IMR-90 (cell line): ENCODE measurements at regions not wholly inside any gene's neighbourhood (a gene's known extent, or its start where the extent isn't known, plus 50 kb on each side); places are given as distances from the start of the nearest gene placed in this dataset.

Experiments used
- ATAC-seq: fragments of 200-7000 bp; cut with Tn5 transposase; 2 replicates; pipeline ENCODE4 v1.9.1; 2020; ENCODE audit warnings: low read depth, mild to moderate bottlenecking, moderate library complexity
- BruUV-seq: library from RNA; stranded (reverse); fragments of 400-500 nt; replicated peaks from 2 replicates; lab custom pipeline; 2021; lab: Mats Ljungman, UMichigan
- CTCF ChIA-PET: fragments of 300-600 bp; formaldehyde crosslinking; extraction: SDS; loops from one replicate; lab custom pipeline; 2021; ENCODE audit warnings: antibody characterized with exemption; lab: Yijun Ruan, JAX
- POLR2A ChIA-PET: fragments of 300-600 bp; sonication (Branson Sonifier 250); formaldehyde crosslinking; loops from one replicate; lab custom pipeline; 2022; ENCODE audit warnings: antibody characterized with exemption; ENCODE audit not compliant: unreplicated experiment; lab: Charles Lee
- DNase-seq: peaks from one replicate; pipeline ENCODE4 v3.0.0; 2013
- H2AFZ ChIP-seq: replicated peaks from 2 replicates; pipeline ENCODE3; 2013; ENCODE audit warnings: low read length, mild to moderate bottlenecking; ENCODE audit not compliant: poor library complexity
- H2AK5ac ChIP-seq: 2 replicates; pipeline ENCODE4 v1.6.1; 2013; ENCODE audit warnings: low read depth, low read length, inconsistent platforms
- H2AK9ac ChIP-seq: replicated peaks from 2 replicates; pipeline ENCODE3; 2013; ENCODE audit warnings: mild to moderate bottlenecking, low read depth, low read length, moderate library complexity; ENCODE audit not compliant: poor library complexity
- H2BK120ac ChIP-seq: 2 replicates; pipeline ENCODE4 v1.6.1; 2013; ENCODE audit warnings: low read depth, low read length, inconsistent platforms
- H2BK15ac ChIP-seq: 3 replicates; pipeline ENCODE4 v1.6.1; 2013; ENCODE audit warnings: low read depth, low read length, inconsistent platforms
- H2BK20ac ChIP-seq: 2 replicates; pipeline ENCODE4 v1.6.1; 2013; ENCODE audit warnings: low read depth, mild to moderate bottlenecking, inconsistent platforms, low read length, moderate library complexity
- H2BK5ac ChIP-seq: 2 replicates; pipeline ENCODE4 v1.6.1; 2013; ENCODE audit warnings: mild to moderate bottlenecking, low read depth, low read length, inconsistent platforms; ENCODE audit not compliant: poor library complexity, severe bottlenecking
- H3K14ac ChIP-seq: replicated peaks from 2 replicates; pipeline ENCODE4 v1.6.1; 2013; ENCODE audit warnings: low read depth, low read length, inconsistent platforms
- H3K18ac ChIP-seq: 2 replicates; pipeline ENCODE4 v1.6.1; 2013; ENCODE audit warnings: low read depth, low read length, control low read depth
- H3K23ac ChIP-seq: 2 replicates; pipeline ENCODE4 v1.6.1; 2013; ENCODE audit warnings: low read depth, low read length, inconsistent platforms
- H3K27ac ChIP-seq: 2 replicates; pipeline ENCODE4 v1.5.1; 2013; ENCODE audit warnings: mild to moderate bottlenecking, control low read depth, low read length; ENCODE audit not compliant: insufficient read depth
- H3K27me3 ChIP-seq: 2 replicates; pipeline ENCODE4 v1.6.1; 2013; ENCODE audit warnings: low read length; ENCODE audit not compliant: control insufficient read depth, insufficient read depth
- H3K36me3 ChIP-seq: 2 replicates; pipeline ENCODE4 v1.6.1; 2013; ENCODE audit warnings: low read length, mixed read lengths; ENCODE audit not compliant: control insufficient read depth, insufficient read depth
- H3K4ac ChIP-seq: 2 replicates; pipeline ENCODE4 v1.6.1; 2013; ENCODE audit warnings: low read depth, low read length, inconsistent platforms
- H3K4me1 ChIP-seq: 2 replicates; pipeline ENCODE4 v1.6.1; 2013; ENCODE audit warnings: low read length, mixed read lengths; ENCODE audit not compliant: control insufficient read depth, insufficient read depth
- H3K4me2 ChIP-seq: 2 replicates; pipeline ENCODE4 v1.6.1; 2013; ENCODE audit warnings: low read depth, mild to moderate bottlenecking, control low read depth, low read length, moderate library complexity
- H3K4me3 ChIP-seq: 2 replicates; pipeline ENCODE4 v1.5.1; 2013; ENCODE audit warnings: low read depth, mild to moderate bottlenecking, control low read depth, low read length, moderate library complexity; ENCODE audit not compliant: insufficient read depth
- H3K56ac ChIP-seq: 2 replicates; pipeline ENCODE4 v1.6.1; 2013; ENCODE audit warnings: low read length, inconsistent platforms; ENCODE audit not compliant: insufficient read depth; ENCODE audit errors: extremely low read depth
- H3K79me1 ChIP-seq, 2 experiments: 2 replicates each; pipeline ENCODE4 v1.6.1; 2013; ENCODE audit warnings: low read length in 2 of 2, inconsistent platforms in 1 of 2, low read depth in 1 of 2
- H3K9ac ChIP-seq: 2 replicates; pipeline ENCODE4 v1.6.1; 2013; ENCODE audit warnings: low read depth, low read length, control low read depth
- H3K9me1 ChIP-seq: 2 replicates; pipeline ENCODE4 v1.6.1; 2013; ENCODE audit warnings: low read length, inconsistent platforms; ENCODE audit not compliant: insufficient read depth
- H3K9me3 ChIP-seq: 2 replicates; pipeline ENCODE4 v1.6.1; 2013; ENCODE audit warnings: low read length; ENCODE audit not compliant: control insufficient read depth, insufficient read depth
- H4K20me1 ChIP-seq: 2 replicates; pipeline ENCODE4 v1.6.1; 2013; ENCODE audit warnings: low read length, inconsistent platforms; ENCODE audit not compliant: insufficient read depth
- H4K5ac ChIP-seq: 2 replicates; pipeline ENCODE4 v1.6.1; 2013; ENCODE audit warnings: mild to moderate bottlenecking, low read depth, low read length, control low read depth
- H4K8ac ChIP-seq, 2 experiments: 2 replicates each; pipeline ENCODE4 v1.6.1; 2013; ENCODE audit warnings: low read depth in 2 of 2, low read length in 2 of 2, control low read depth in 1 of 2, inconsistent platforms in 1 of 2
- H4K91ac ChIP-seq: 2 replicates; pipeline ENCODE4 v1.6.1; 2013; ENCODE audit warnings: low read depth, low read length, inconsistent platforms; ENCODE audit not compliant: insufficient read depth
- BHLHE40 ChIP-seq: fragments of 150-350 bp; IDR thresholded peaks from 2 replicates; pipeline ENCODE4 v1.6.1; 2016; ENCODE audit warnings: mild to moderate bottlenecking, low read depth, low read length
- MAFK ChIP-seq: IDR thresholded peaks from 2 replicates; pipeline ENCODE4 v1.6.1; 2012; ENCODE audit warnings: low read depth, low read length, improper control_type of control experiment
- WGBS, 2 experiments: methylation state at CpG; one replicate each; pipeline versions ENCODE4 v1.1.5 to v1.1.7; 2013; ENCODE audit warnings: missing lambda C conversion rate in 2 of 2; ENCODE audit not compliant: insufficient read length in 1 of 2; ENCODE audit errors: extremely low coverage in 2 of 2; 5-methylcytosine and 5-hydroxymethylcytosine counted together
- dilution Hi-C: fragments of 300-500 bp; cut with HindIII; formaldehyde crosslinking; loops from one replicate; pipeline ENCODE4 v1.14.3; 2018; ENCODE audit warnings: low sequenced_read_pairs; ENCODE audit not compliant: unreplicated experiment
- in situ Hi-C: fragments of 300-500 bp; cut with MboI; formaldehyde crosslinking; loops from 3 replicates; pipeline ENCODE4 v1.14.3; 2019; ENCODE audit warnings: low sequenced_read_pairs, inconsistent platforms, mixed read lengths
- intact Hi-C: fragments of 100-400 bp; cut with micrococcal nuclease; formaldehyde crosslinking; loops from 2 replicates; pipeline ENCODE4 v1.10.0; 2022

- H4K5ac ChIP-seq = no peak overlapping the region
- ChIA-PET POLR2A (no interaction called here), CTCF (interaction anchor here (0.6 kb wide), 1 partner anchor 53 kb away, joined by 3 read pairs; no protein-coding TSS in a partner anchor)
- DNase-seq = no peak
- H2BK5ac ChIP-seq = no peak overlapping the region
- no peaks in the 10 kb centered on the region for H3K4me1 ChIP-seq
- H3K9me1 ChIP-seq = no peaks in the 10 kb centered on the region
- H4K91ac ChIP-seq = no peak overlapping the region
- H2AK9ac ChIP-seq = no peak overlapping the region
- ATAC-seq = no peak
- H2AK5ac ChIP-seq = no peak overlapping the region
- BruUV-seq = no TSS peak
- no peak overlapping the region for H4K8ac ChIP-seq
- WGBS, 2 experiments = no CpG with 5 or more reads among the region's 3 CpGs
- no peak overlapping the region for H2BK20ac ChIP-seq
- H3K9ac ChIP-seq = no peak overlapping the region
- no peaks in the 10 kb centered on the region for H4K20me1 ChIP-seq
- no peak overlapping the region for H3K18ac ChIP-seq
- no peak overlapping the region for H3K23ac ChIP-seq
- no peak overlapping the region for H3K27ac ChIP-seq
- no peak overlapping the region for H3K4ac ChIP-seq
- no peak overlapping the region for H2BK120ac ChIP-seq
- H3K79me1 ChIP-seq = no peaks in the 10 kb centered on the region
- H3K14ac ChIP-seq = no peak overlapping the region
- dilution Hi-C loops (no loop called here), in situ Hi-C loops (no loop called here), intact Hi-C loops (no loop called here)
- no peaks in the 10 kb centered on the region for H3K36me3 ChIP-seq
- no peak overlapping the region for H2AFZ ChIP-seq
- no peak overlapping the region for H3K4me2 ChIP-seq
- H2BK15ac ChIP-seq = no peak overlapping the region
- no peak overlapping the region for H3K4me3 ChIP-seq
- H3K27me3 ChIP-seq = no peaks in the 10 kb centered on the region; the same call in 1 of the 2 replicates
- no peaks in the 10 kb centered on the region for H3K9me3 ChIP-seq
- no peak overlapping the region for H3K56ac ChIP-seq
- no peak for TF ChIP-seq MAFK
- TF ChIP-seq BHLHE40 = no peak
Measured at GRCh38 chr3:159200176-159200575, 398.3 kb downstream of the MFSD1 start.
